Ascending aorta (tissue), 2 donors: ENCODE measurements at regions not wholly inside any gene's neighbourhood (a gene's known extent, or its start where the extent isn't known, plus 50 kb on each side); places are given as distances from the start of the nearest gene placed in this dataset.

Source experiments
- DNase-seq, 2 donors: peaks; one replicate each; pipeline ENCODE4 v3.0.0-alpha.2; 2019; ENCODE audit warnings: low spot score in 2 of 2
- H3K27ac ChIP-seq, 2 donors: fragments of 200-600 bp; sonication (generic); one replicate each; pipeline ENCODE4 v1.5.1; 2016 to 2017; ENCODE audit warnings: mild to moderate bottlenecking in 1 of 2
- H3K27me3 ChIP-seq: fragments of 200-600 bp; sonication (generic); one replicate; pipeline ENCODE4 v1.5.1; 2017
- H3K36me3 ChIP-seq, 2 donors: fragments of 200-600 bp; sonication (generic); one replicate each; pipeline ENCODE4 v1.5.1; 2016
- H3K4me1 ChIP-seq, 2 donors: fragments of 200-600 bp; sonication (generic); one replicate each; pipeline ENCODE4 v1.5.1; 2016 to 2017; ENCODE audit warnings: mild to moderate bottlenecking in 1 of 2
- H3K4me3 ChIP-seq, 2 donors: fragments of 200-600 bp; sonication (generic); one replicate each; pipeline ENCODE4 v1.5.1; 2016 to 2017; ENCODE audit warnings: mild to moderate bottlenecking in 1 of 2
- H3K9me3 ChIP-seq, 2 donors: fragments of 200-600 bp; sonication (generic); one replicate each; pipeline ENCODE4 v1.5.1; 2016
- CTCF ChIP-seq, 3 experiments: fragments of 200-600 bp in 2 of 3; fragments of 450-650 bp in 1 of 3; sonication (generic) in 2 of 3; IDR thresholded peaks; one replicate each; pipeline ENCODE4 v1.5.1; 2016 to 2019; ENCODE audit warnings: antibody characterized with exemption in 3 of 3, mild to moderate bottlenecking in 1 of 3, moderate library complexity in 1 of 3
- intact Hi-C: fragments of 100-400 bp; cut with DNase I; formaldehyde crosslinking; loops from one replicate; pipeline ENCODE4 v1.15.1; 2023

- no peaks in the 10 kb centered on the region for H3K27me3 ChIP-seq
- DNase-seq = no peak
- H3K4me1 ChIP-seq = peaks cover 0 to 5% of the 10 kb centered on the region in 2 donors
- intact Hi-C loops = no loop called here
- H3K9me3 ChIP-seq = no peaks in the 10 kb centered on the region
- no peak for TF ChIP-seq CTCF (IDR thresholded peaks at IDR 0.05)
- no peak overlapping the region for H3K4me3 ChIP-seq
- no peak overlapping the region for H3K27ac ChIP-seq
- H3K36me3 ChIP-seq = no peaks in the 10 kb centered on the region
Measured at GRCh38 chr10:3478153-3478552, 305.6 kb upstream of the PITRM1 start.

GRCh38 chr10:3477683-3478082 is 305.1 kb upstream of the PITRM1 start:
- no peak for DNase-seq
- intact Hi-C loops = no loop called here
- no peak for TF ChIP-seq CTCF (IDR thresholded peaks at IDR 0.05)
- H3K4me3 ChIP-seq = no peak overlapping the region
- H3K36me3 ChIP-seq = no peaks in the 10 kb centered on the region
- no peaks in the 10 kb centered on the region for H3K9me3 ChIP-seq
- no peak overlapping the region for H3K27ac ChIP-seq
- no peaks in the 10 kb centered on the region for H3K27me3 ChIP-seq
- peaks cover 0 to 5% of the 10 kb centered on the region in 2 donors for H3K4me1 ChIP-seq

- no peak for DNase-seq
- no peak for TF ChIP-seq CTCF (IDR thresholded peaks at IDR 0.05)
- Histone ChIP-seq H3K36me3 (no peaks in the 10 kb centered on the region), H3K27ac (no peak overlapping the region), H3K4me1 (peaks cover 0 to 7% of the 10 kb centered on the region in 2 donors), H3K27me3 (no peaks in the 10 kb centered on the region), H3K4me3 (no peak overlapping the region), H3K9me3 (no peaks in the 10 kb centered on the region)
- intact Hi-C loops = no loop called here
Measured at GRCh38 chr10:3476640-3477448, 304.3 kb upstream of the PITRM1 start.

- Histone ChIP-seq H3K4me1 (peaks cover 0 to 6% of the 10 kb centered on the region in 2 donors), H3K9me3 (no peaks in the 10 kb centered on the region), H3K4me3 (no peak overlapping the region), H3K36me3 (no peaks in the 10 kb centered on the region), H3K27me3 (no peaks in the 10 kb centered on the region), H3K27ac (no peak overlapping the region)
- intact Hi-C loops = no loop called here
- no peak for TF ChIP-seq CTCF (IDR thresholded peaks at IDR 0.05)
- no peak for DNase-seq
Measured at GRCh38 chr10:3476186-3476585, 303.6 kb upstream of the PITRM1 start.

- TF ChIP-seq CTCF (IDR thresholded peaks at IDR 0.05) = no peak
- no peaks in the 10 kb centered on the region for H3K27me3 ChIP-seq
- no peak overlapping the region for H3K27ac ChIP-seq
- intact Hi-C loops = no loop called here
- no peaks in the 10 kb centered on the region for H3K36me3 ChIP-seq
- H3K4me1 ChIP-seq = peaks cover 0 to 6% of the 10 kb centered on the region in 2 donors
- H3K4me3 ChIP-seq = no peak overlapping the region
- DNase-seq = no peak
- H3K9me3 ChIP-seq = no peaks in the 10 kb centered on the region
Measured at GRCh38 chr10:3475367-3475766, 302.8 kb upstream of the PITRM1 start.
